HCT116 (cell line): ENCODE measurements at regions not wholly inside any gene's neighbourhood (a gene's known extent, or its start where the extent isn't known, plus 50 kb on each side); places are given as distances from the start of the nearest gene placed in this dataset.

Experiments used
- ATF3 ChIP-seq: IDR thresholded peaks from 2 replicates; pipeline ENCODE4 v1.6.1; 2012
- CBX3 ChIP-seq: IDR thresholded peaks from 2 replicates; pipeline ENCODE4 v1.6.1; 2012; ENCODE audit warnings: low read depth
- CEBPB ChIP-seq: IDR thresholded peaks from 2 replicates; pipeline ENCODE4 v1.6.1; 2012; ENCODE audit warnings: low read depth
- CTCF ChIP-seq, 3 experiments: fragments of 200-600 bp in 1 of 3; sonication (generic) in 1 of 3; IDR thresholded peaks in 2 of 3; conservative IDR thresholded peaks in 1 of 3; 2 replicates each; pipeline ENCODE4 v1.5.1; 2012 to 2017; ENCODE audit warnings: low read depth in 2 of 3, low read length in 2 of 3, antibody characterized with exemption in 1 of 3, borderline replicate concordance in 1 of 3, control low read depth in 1 of 3, mild to moderate bottlenecking in 1 of 3, mixed read lengths in 1 of 3, mixed run types in 1 of 3, moderate library complexity in 1 of 3; ENCODE audit not compliant: insufficient read depth in 1 of 3
- EZH2 ChIP-seq: fragments of 200-600 bp; sonication (generic); IDR thresholded peaks from 2 replicates; pipeline ENCODE4 v1.6.1; 2017; ENCODE audit warnings: antibody characterized with exemption, mixed run types
- POLR2A ChIP-seq: IDR thresholded peaks from 2 replicates; pipeline ENCODE4 v1.7.0; 2011; ENCODE audit warnings: borderline replicate concordance; ENCODE audit not compliant: insufficient read depth, insufficient read length; ENCODE audit errors: extremely low read depth
- RAD21 ChIP-seq: IDR thresholded peaks from 2 replicates; pipeline ENCODE4 v1.6.1; 2012; ENCODE audit warnings: low read depth, mild to moderate bottlenecking
- SIN3A ChIP-seq: IDR thresholded peaks from 2 replicates; pipeline ENCODE4 v1.6.1; 2012; ENCODE audit warnings: low read depth
- YY1 ChIP-seq: IDR thresholded peaks from 2 replicates; pipeline ENCODE4 v1.6.1; 2011; ENCODE audit warnings: low read length, low read depth, moderate library complexity, mild to moderate bottlenecking; ENCODE audit not compliant: insufficient replicate concordance; ENCODE audit errors: extremely low read depth
- ZNF274 ChIP-seq: fragments of 200-500 bp; sonication (Bioruptor generic); IDR thresholded peaks from 2 replicates; pipeline ENCODE4 v1.6.1; 2014; ENCODE audit warnings: mild to moderate bottlenecking, low read depth, low read length, inconsistent platforms

GRCh38 chr7:117979954-117980497 is 106.8 kb upstream of the CTTNBP2 start:
- TF ChIP-seq CBX3 (no peak), EZH2 (no peak), ZNF274 (no peak), CTCF (IDR thresholded peaks at IDR 0.05 in 2 of 3, conservative IDR thresholded peaks at IDR 0.05 in 1 of 3; ENCODE audit: borderline replicate concordance in 1 of 3, insufficient read depth in 1 of 3, low read depth in 2 of 3, low read length in 2 of 3) (no peak), ATF3 (no peak), RAD21 (no peak), POLR2A (no peak), YY1 (no peak), SIN3A (no peak), CEBPB (no peak)
